ENCODE measurements at regions not wholly inside any gene's neighbourhood (a gene's known extent, or its start where the extent isn't known, plus 50 kb on each side); places are given as distances from the start of the nearest gene placed in this dataset.

- TF ChIP-seq CTCF (conservative IDR thresholded peaks at IDR 0.05 in 1 of 2, IDR thresholded peaks at IDR 0.05 in 1 of 2; ENCODE audit: low read depth in 1 of 2, low read length in 2 of 2): no peak
- TF ChIP-seq EZH2 (IDR thresholded peaks at IDR 0.05; ENCODE audit: low read length, missing control alignments): no peak
Observed at GRCh38 chr9:38342532-38342931, 50.0 kb upstream of the ALDH1B1 start.
